ENCODE measurements at regions not wholly inside any gene's neighbourhood (a gene's known extent, or its start where the extent isn't known, plus 50 kb on each side); places are given as distances from the start of the nearest gene placed in this dataset.

GRCh38 chr10:113484487-113484886, 68.4 kb upstream of the HABP2 start:
- no peak overlapping the region for H3K27ac ChIP-seq (replicated peaks)
- H3K27me3 ChIP-seq (ENCODE audit: insufficient read depth, poor library complexity, severe bottlenecking), result no peaks in the 10 kb centered on the region
- H3K4me3 ChIP-seq (replicated peaks; ENCODE audit: insufficient read depth, low read length), result no peak overlapping the region
- no peak for DNase-seq (ENCODE audit: low read depth in 1 of 2, low spot score in 1 of 2)
- TF ChIP-seq POLR2AphosphoS5 (IDR thresholded peaks at IDR 0.05; ENCODE audit: low read depth), result no peak
- TF ChIP-seq SPI1 (IDR thresholded peaks at IDR 0.05; ENCODE audit: borderline replicate concordance, low read depth), result no peak
- TF ChIP-seq GABPA (IDR thresholded peaks at IDR 0.05; ENCODE audit: low read depth), result no peak
- no peak for TF ChIP-seq REST (IDR thresholded peaks at IDR 0.05; ENCODE audit: insufficient replicate concordance, low read depth)
- TF ChIP-seq CTCF (IDR thresholded peaks at IDR 0.05; ENCODE audit: insufficient read depth, low read length), result no peak

- no peaks in the 10 kb centered on the region for H3K27me3 ChIP-seq (ENCODE audit: insufficient read depth, poor library complexity, severe bottlenecking)
- DNase-seq (ENCODE audit: low read depth in 1 of 2, low spot score in 1 of 2), result no peak
- TF ChIP-seq GABPA (IDR thresholded peaks at IDR 0.05; ENCODE audit: low read depth), result no peak
- TF ChIP-seq SPI1 (IDR thresholded peaks at IDR 0.05; ENCODE audit: borderline replicate concordance, low read depth), result no peak
- TF ChIP-seq POLR2AphosphoS5 (IDR thresholded peaks at IDR 0.05; ENCODE audit: low read depth), result no peak
- no peak for TF ChIP-seq REST (IDR thresholded peaks at IDR 0.05; ENCODE audit: insufficient replicate concordance, low read depth)
- no peak overlapping the region for H3K4me3 ChIP-seq (replicated peaks; ENCODE audit: insufficient read depth, low read length)
- H3K27ac ChIP-seq (replicated peaks), result no peak overlapping the region
Observed at GRCh38 chr10:113485736-113486135, 67.1 kb upstream of the HABP2 start.

GRCh38 chr10:113486531-113486930, 66.3 kb upstream of the HABP2 start:
- DNase-seq (ENCODE audit: low read depth in 1 of 2, low spot score in 1 of 2), result no peak
- TF ChIP-seq SPI1 (IDR thresholded peaks at IDR 0.05; ENCODE audit: borderline replicate concordance, low read depth), result no peak
- TF ChIP-seq GABPA (IDR thresholded peaks at IDR 0.05; ENCODE audit: low read depth), result no peak
- TF ChIP-seq CTCF (IDR thresholded peaks at IDR 0.05; ENCODE audit: insufficient read depth, low read length), result no peak
- TF ChIP-seq POLR2AphosphoS5 (IDR thresholded peaks at IDR 0.05; ENCODE audit: low read depth), result no peak
- TF ChIP-seq REST (IDR thresholded peaks at IDR 0.05; ENCODE audit: insufficient replicate concordance, low read depth), result no peak
- H3K4me3 ChIP-seq (replicated peaks; ENCODE audit: insufficient read depth, low read length), result no peak overlapping the region
- no peaks in the 10 kb centered on the region for H3K27me3 ChIP-seq (ENCODE audit: insufficient read depth, poor library complexity, severe bottlenecking)
- H3K27ac ChIP-seq (replicated peaks), result no peak overlapping the region

All from HL-60 (cell line).